ENCODE measurements at regions not wholly inside any gene's neighbourhood (a gene's known extent, or its start where the extent isn't known, plus 50 kb on each side); places are given as distances from the start of the nearest gene placed in this dataset.

- Histone ChIP-seq H3K36me3 (ENCODE audit: control insufficient read depth, insufficient read depth, low read length) (no peaks in the 10 kb centered on the region), H3K9me1 (ENCODE audit: insufficient read depth, low read length) (no peaks in the 10 kb centered on the region), H2BK5ac (ENCODE audit: low read depth, low read length, poor library complexity, severe bottlenecking) (no peak overlapping the region), H2AK9ac (replicated peaks; ENCODE audit: low read depth, low read length, poor library complexity) (no peak overlapping the region), H2BK20ac (ENCODE audit: low read depth, low read length) (no peak overlapping the region), H3K79me1 (ENCODE audit: low read depth in 1 of 2, low read length in 2 of 2) (no peaks in the 10 kb centered on the region), H3K14ac (replicated peaks; ENCODE audit: low read depth, low read length) (no peak overlapping the region), H3K27ac (ENCODE audit: insufficient read depth, low read length) (no peak overlapping the region), H3K56ac (ENCODE audit: extremely low read depth, insufficient read depth, low read length) (no peak overlapping the region), H4K8ac (ENCODE audit: low read depth in 2 of 2, low read length in 2 of 2) (no peak overlapping the region), H3K9ac (ENCODE audit: low read depth, low read length) (no peak overlapping the region), H4K91ac (ENCODE audit: insufficient read depth, low read depth, low read length) (no peak overlapping the region), H3K4me3 (ENCODE audit: insufficient read depth, low read depth, low read length) (no peak overlapping the region), H3K27me3 (ENCODE audit: control insufficient read depth, insufficient read depth, low read length) (no peaks in the 10 kb centered on the region), H3K9me3 (ENCODE audit: control insufficient read depth, insufficient read depth, low read length) (peaks cover 18% of the 10 kb centered on the region), H3K18ac (ENCODE audit: low read depth, low read length) (no peak overlapping the region), H2AK5ac (ENCODE audit: low read depth, low read length) (no peak overlapping the region), H3K4ac (ENCODE audit: low read depth, low read length) (no peak overlapping the region), H4K5ac (ENCODE audit: low read depth, low read length) (no peak overlapping the region), H3K23ac (ENCODE audit: low read depth, low read length) (no peak overlapping the region), H4K20me1 (ENCODE audit: insufficient read depth, low read length) (no peaks in the 10 kb centered on the region), H2BK15ac (ENCODE audit: low read depth, low read length) (no peak overlapping the region), H3K4me1 (ENCODE audit: control insufficient read depth, insufficient read depth, low read length) (no peaks in the 10 kb centered on the region), H2BK120ac (ENCODE audit: low read depth, low read length) (no peak overlapping the region), H3K4me2 (ENCODE audit: low read depth, low read length) (no peak overlapping the region), H2AFZ (replicated peaks; ENCODE audit: low read length, poor library complexity) (no peak overlapping the region)
- no TSS peak for BruUV-seq (replicated peaks)
- dilution Hi-C loops (cut with HindIII; ENCODE audit: low sequenced_read_pairs, unreplicated experiment) (no loop called here), in situ Hi-C loops (cut with MboI; ENCODE audit: low sequenced_read_pairs) (no loop called here), intact Hi-C loops (cut with micrococcal nuclease) (no loop called here)
- CTCF ChIA-PET = no interaction called here
- POLR2A ChIA-PET (ENCODE audit: unreplicated experiment) = no interaction called here
- DNase-seq (no peak), ATAC-seq (ENCODE audit: low read depth) (no peak)
- TF ChIP-seq RFX5 (IDR thresholded peaks at IDR 0.05; ENCODE audit: low read depth, low read length) (no peak), SMC3 (IDR thresholded peaks at IDR 0.05; ENCODE audit: low read depth, low read length) (no peak), MAFK (IDR thresholded peaks at IDR 0.05; ENCODE audit: low read depth, low read length) (no peak), CEBPB (IDR thresholded peaks at IDR 0.05; ENCODE audit: low read depth, low read length) (no peak), ELK1 (IDR thresholded peaks at IDR 0.05; ENCODE audit: borderline replicate concordance, low read depth, low read length) (no peak), FOS (IDR thresholded peaks at IDR 0.05; ENCODE audit: low read depth, low read length) (no peak), BHLHE40 (IDR thresholded peaks at IDR 0.05; ENCODE audit: low read depth, low read length) (no peak), NFE2L2 (IDR thresholded peaks at IDR 0.05; ENCODE audit: low read depth, low read length) (no peak), RCOR1 (IDR thresholded peaks at IDR 0.05; ENCODE audit: insufficient replicate concordance, low read length) (no peak), POLR2A (IDR thresholded peaks at IDR 0.05; ENCODE audit: low read depth, low read length) (no peak), RAD21 (IDR thresholded peaks at IDR 0.05; ENCODE audit: low read length) (no peak), CTCF (conservative IDR thresholded peaks at IDR 0.05; ENCODE audit: low read depth, low read length) (no peak), CHD1 (IDR thresholded peaks at IDR 0.05; ENCODE audit: low read depth, low read length) (no peak), MAZ (IDR thresholded peaks at IDR 0.05; ENCODE audit: borderline replicate concordance, low read depth, low read length) (no peak), MXI1 (IDR thresholded peaks at IDR 0.05; ENCODE audit: borderline replicate concordance, low read depth, low read length) (no peak)
- TF ChIP-seq, protein P1, sequence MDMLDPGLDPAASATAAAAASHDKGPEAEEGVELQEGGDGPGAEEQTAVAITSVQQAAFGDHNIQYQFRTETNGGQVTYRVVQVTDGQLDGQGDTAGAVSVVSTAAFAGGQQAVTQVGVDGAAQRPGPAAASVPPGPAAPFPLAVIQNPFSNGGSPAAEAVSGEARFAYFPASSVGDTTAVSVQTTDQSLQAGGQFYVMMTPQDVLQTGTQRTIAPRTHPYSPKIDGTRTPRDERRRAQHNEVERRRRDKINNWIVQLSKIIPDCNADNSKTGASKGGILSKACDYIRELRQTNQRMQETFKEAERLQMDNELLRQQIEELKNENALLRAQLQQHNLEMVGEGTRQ (IDR thresholded peaks at IDR 0.05; ENCODE audit: low read depth, low read length) = no peak
Observed at GRCh38 chr6:164882236-164882635, 427.2 kb downstream of the C6orf118 start.

Data from IMR-90 (cell line).